GM23248 (cell line): ENCODE measurements at regions not wholly inside any gene's neighbourhood (a gene's known extent, or its start where the extent isn't known, plus 50 kb on each side); places are given as distances from the start of the nearest gene placed in this dataset.
"Not testable (repeated sequence)": the region's sequence is repeated elsewhere in the genome, so short reads cannot be mapped to it uniquely, and the experiment has no call there.

Experiments
- DNase-seq: peaks from one replicate; pipeline ENCODE4 v3.0.0-alpha.2; 2015
- H2AFZ ChIP-seq: fragments of 200-600 bp; sonication (generic); 2 replicates; pipeline ENCODE4 v1.6.1; 2016; ENCODE audit warnings: antibody characterized with exemption
- H3F3A ChIP-seq: fragments of 200-600 bp; sonication (generic); 2 replicates; pipeline ENCODE4 v1.6.1; 2016; ENCODE audit warnings: mild to moderate bottlenecking, antibody characterized with exemption, mixed run types; ENCODE audit not compliant: insufficient read depth
- H3K27ac ChIP-seq: fragments of 200-600 bp; sonication (generic); 2 replicates; pipeline ENCODE4 v1.5.1; 2016; ENCODE audit warnings: mild to moderate bottlenecking
- H3K27me3 ChIP-seq: fragments of 200-600 bp; sonication (generic); replicated peaks from 2 replicates; pipeline ENCODE4 v1.6.1; 2016; ENCODE audit warnings: mild to moderate bottlenecking; ENCODE audit not compliant: insufficient read depth
- H3K36me3 ChIP-seq: fragments of 200-600 bp; sonication (generic); 2 replicates; pipeline ENCODE4 v1.6.1; 2016; ENCODE audit warnings: low read depth, mild to moderate bottlenecking
- H3K4me1 ChIP-seq: fragments of 200-600 bp; sonication (generic); 2 replicates; pipeline ENCODE4 v1.6.1; 2016; ENCODE audit warnings: mild to moderate bottlenecking; ENCODE audit not compliant: insufficient read depth
- H3K4me2 ChIP-seq: fragments of 200-600 bp; sonication (generic); one replicate; pipeline ENCODE4 v1.6.1; 2016; ENCODE audit warnings: mild to moderate bottlenecking; ENCODE audit not compliant: unreplicated experiment
- H3K4me3 ChIP-seq: fragments of 200-600 bp; sonication (generic); 2 replicates; pipeline ENCODE4 v1.5.1; 2016; ENCODE audit warnings: mild to moderate bottlenecking
- H3K79me2 ChIP-seq: fragments of 200-600 bp; sonication (generic); 2 replicates; pipeline ENCODE4 v1.6.1; 2016; ENCODE audit warnings: mild to moderate bottlenecking; ENCODE audit not compliant: insufficient read depth
- H3K9ac ChIP-seq: fragments of 200-600 bp; sonication (generic); 2 replicates; pipeline ENCODE4 v1.6.1; 2016; ENCODE audit warnings: mild to moderate bottlenecking
- H3K9me2 ChIP-seq: fragments of 200-600 bp; sonication (generic); 2 replicates; pipeline ENCODE4 v1.6.1; 2016; ENCODE audit warnings: mixed run types, mild to moderate bottlenecking, moderate library complexity; ENCODE audit not compliant: insufficient read depth
- H3K9me3 ChIP-seq: fragments of 200-600 bp; sonication (generic); one replicate; pipeline ENCODE4 v1.6.1; 2017; ENCODE audit warnings: low read depth
- H4K20me1 ChIP-seq: fragments of 200-600 bp; sonication (generic); 2 replicates; pipeline ENCODE4 v1.6.0; 2016; ENCODE audit not compliant: insufficient read depth
- EZH2 ChIP-seq: fragments of 200-600 bp; sonication (generic); IDR thresholded peaks from 2 replicates; pipeline ENCODE4 v1.6.1; 2018; ENCODE audit warnings: antibody characterized with exemption, mild to moderate bottlenecking; ENCODE audit not compliant: insufficient read depth, poor library complexity, severe bottlenecking
- EZH2phosphoT487 ChIP-seq: fragments of 200-600 bp; sonication (generic); IDR thresholded peaks from 2 replicates; pipeline ENCODE4 v1.6.1; 2018; ENCODE audit warnings: antibody characterized with exemption, moderate library complexity, mild to moderate bottlenecking, low read depth; ENCODE audit not compliant: insufficient read depth
- WGBS, 2 experiments: methylation state at CpG; one replicate each; pipeline ENCODE4 v1.1.6; 2015 to 2017; ENCODE audit warnings: low lambda C conversion rate in 2 of 2, low coverage in 1 of 2; ENCODE audit errors: missing lambda C conversion rate in 2 of 2; 5-methylcytosine and 5-hydroxymethylcytosine counted together
- in situ Hi-C: fragments of 300-500 bp; cut with MboI; formaldehyde crosslinking; loops from 2 replicates; pipeline ENCODE4 v1.15.0; 2020

GRCh38 chr20:48124960-48125359, 339.7 kb upstream of the SULF2 start:
- Histone ChIP-seq H3K27me3 (0 out of 2 replicates have a peak, but pooled peaks cover 10% of the 10 kb centered on the region), H3K4me3 (no peak overlapping the region), H3K4me2 (no peak overlapping the region), H3K9me3 (no peaks in the 10 kb centered on the region), H2AFZ (no peak overlapping the region), H3K9me2 (no peaks in the 10 kb centered on the region), H3F3A (no peaks in the 10 kb centered on the region), H4K20me1 (no peaks in the 10 kb centered on the region), H3K36me3 (no peaks in the 10 kb centered on the region), H3K27ac (no peak overlapping the region), H3K79me2 (no peaks in the 10 kb centered on the region), H3K9ac (no peak overlapping the region), H3K4me1 (no peaks in the 10 kb centered on the region)
- in situ Hi-C loops: no loop called here
- 39 to 44% methylated on average over 8 to 9 of the region's 9 CpGs for WGBS, 2 experiments
- no peak for DNase-seq
- TF ChIP-seq EZH2 (no peak), EZH2phosphoT487 (no peak)

- Histone ChIP-seq H3K36me3 (no peaks in the 10 kb centered on the region), H3K9ac (no peak overlapping the region), H3K27me3 (0 out of 2 replicates have a peak, but pooled peaks cover 8% of the 10 kb centered on the region), H3K9me2 (no peaks in the 10 kb centered on the region), H4K20me1 (no peaks in the 10 kb centered on the region), H3K4me1 (no peaks in the 10 kb centered on the region), H3K79me2 (no peaks in the 10 kb centered on the region), H2AFZ (no peak overlapping the region), H3K4me2 (no peak overlapping the region), H3K4me3 (no peak overlapping the region), H3K27ac (no peak overlapping the region), H3K9me3 (no peaks in the 10 kb centered on the region), H3F3A (no peaks in the 10 kb centered on the region)
- no peak for DNase-seq
- TF ChIP-seq EZH2phosphoT487 (no peak), EZH2 (no peak)
- 47 to 56% methylated on average over 12 to 14 of the region's 14 CpGs for WGBS, 2 experiments
- in situ Hi-C loops: no loop called here
Observed at GRCh38 chr20:48124181-48124782, 339.0 kb upstream of the SULF2 start.

- Histone ChIP-seq H2AFZ (no peak overlapping the region), H3K4me2 (no peak overlapping the region), H3K27me3 (no peaks in the 10 kb centered on the region), H3K79me2 (no peaks in the 10 kb centered on the region), H3K36me3 (no peaks in the 10 kb centered on the region), H3K27ac (no peak overlapping the region), H3K9me3 (no peaks in the 10 kb centered on the region), H3K9me2 (no peaks in the 10 kb centered on the region), H3F3A (no peaks in the 10 kb centered on the region), H3K4me3 (no peak overlapping the region), H4K20me1 (no peaks in the 10 kb centered on the region), H3K9ac (no peak overlapping the region), H3K4me1 (no peaks in the 10 kb centered on the region)
- TF ChIP-seq EZH2phosphoT487 (no peak), EZH2 (no peak)
- WGBS, 2 experiments: 65% methylated on average over 8 of the region's 8 CpGs
- in situ Hi-C loops: no loop called here
- DNase-seq: no peak
Observed at GRCh38 chr20:48120120-48120519, 334.8 kb upstream of the SULF2 start.

GRCh38 chr20:48119389-48119788, 334.1 kb upstream of the SULF2 start:
- H3K4me3 ChIP-seq, H3K79me2 ChIP-seq, H3K4me1 ChIP-seq, H4K20me1 ChIP-seq, H3K27ac ChIP-seq, H3F3A ChIP-seq, H3K9me2 ChIP-seq, H3K4me2 ChIP-seq, H3K9me3 ChIP-seq, in situ Hi-C loops, H3K9ac ChIP-seq, H3K36me3 ChIP-seq, DNase-seq, H2AFZ ChIP-seq, H3K27me3 ChIP-seq: not testable (repeated sequence)
- WGBS, 2 experiments: 49 to 53% methylated on average over 5 of the region's 5 CpGs

GRCh38 chr20:48115502-48115901, 330.2 kb upstream of the SULF2 start:
- no peak for DNase-seq
- H3K4me3 ChIP-seq: no peak overlapping the region
- 69 to 79% methylated on average over 4 of the region's 4 CpGs for WGBS, 2 experiments
- no peaks in the 10 kb centered on the region for H4K20me1 ChIP-seq
- no peak overlapping the region for H3K4me2 ChIP-seq
- H2AFZ ChIP-seq: no peak overlapping the region
- H3K9me3 ChIP-seq: no peaks in the 10 kb centered on the region
- H3K27me3 ChIP-seq: no peaks in the 10 kb centered on the region
- H3K9me2 ChIP-seq: no peaks in the 10 kb centered on the region
- no peaks in the 10 kb centered on the region for H3K36me3 ChIP-seq
- no peaks in the 10 kb centered on the region for H3K79me2 ChIP-seq
- H3F3A ChIP-seq: no peaks in the 10 kb centered on the region
- TF ChIP-seq EZH2 (no peak), EZH2phosphoT487 (no peak)
- in situ Hi-C loops: no loop called here
- H3K4me1 ChIP-seq: no peaks in the 10 kb centered on the region
- no peak overlapping the region for H3K9ac ChIP-seq
- H3K27ac ChIP-seq: no peak overlapping the region
